OCI-LY1 (cell line): ENCODE measurements at regions not wholly inside any gene's neighbourhood (a gene's known extent, or its start where the extent isn't known, plus 50 kb on each side); places are given as distances from the start of the nearest gene placed in this dataset.

ENCODE experiments used
- CTCF ChIP-seq: fragments of 200-600 bp; sonication (generic), shearing (Covaris generic); IDR thresholded peaks from 2 replicates; pipeline ENCODE4 v1.5.1; 2017; ENCODE audit warnings: mild to moderate bottlenecking, antibody characterized with exemption, low read length, moderate library complexity, mixed read lengths
- EZH2 ChIP-seq: fragments of 200-600 bp; sonication (generic), shearing (Covaris generic); IDR thresholded peaks from 2 replicates; pipeline ENCODE4 v1.8.0; 2017; ENCODE audit warnings: borderline replicate concordance, mixed run types, mild to moderate bottlenecking, antibody characterized with exemption, low read length, moderate library complexity, mixed read lengths

- TF ChIP-seq CTCF (no peak), EZH2 (no peak)
These were observed 143.4 kb upstream of the MVB12B start for GRCh38 chr9:126183266-126183665.
